Hematopoietic multipotent progenitor cell treated with erythropoietin and hydrocortisone succinate and interleukin-3 and kit ligand, for 6 days (in vitro differentiated cells): ENCODE measurements at regions not wholly inside any gene's neighbourhood (a gene's known extent, or its start where the extent isn't known, plus 50 kb on each side); places are given as distances from the start of the nearest gene placed in this dataset.
"Not testable (repeated sequence)": the region's sequence is repeated elsewhere in the genome, so short reads cannot be mapped to it uniquely, and the experiment has no call there.

Experiments
- DNase-seq: peaks from one replicate; pipeline ENCODE4 v3.0.0-alpha.2; 2015

DNA sequence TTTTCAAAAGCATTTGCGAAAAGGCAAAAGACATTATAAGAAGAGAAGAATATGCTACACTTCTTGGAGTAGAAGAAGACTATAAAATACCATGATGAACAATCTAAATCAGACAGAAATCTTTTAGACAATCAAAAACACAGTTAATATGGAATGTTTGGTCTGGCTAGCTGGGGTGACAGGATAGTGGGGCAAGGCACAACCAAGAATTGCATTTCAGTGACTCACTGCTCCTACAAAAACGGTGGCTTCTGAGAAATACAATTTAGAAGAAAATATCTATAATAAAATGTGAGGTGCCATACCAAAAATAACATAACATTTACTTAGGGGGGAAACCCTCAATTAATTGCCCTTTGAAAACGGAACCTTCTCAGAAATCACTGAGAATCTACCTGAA lies 363.4 kb downstream of the NPR3 start:
- DNase-seq, result no peak

DNA sequence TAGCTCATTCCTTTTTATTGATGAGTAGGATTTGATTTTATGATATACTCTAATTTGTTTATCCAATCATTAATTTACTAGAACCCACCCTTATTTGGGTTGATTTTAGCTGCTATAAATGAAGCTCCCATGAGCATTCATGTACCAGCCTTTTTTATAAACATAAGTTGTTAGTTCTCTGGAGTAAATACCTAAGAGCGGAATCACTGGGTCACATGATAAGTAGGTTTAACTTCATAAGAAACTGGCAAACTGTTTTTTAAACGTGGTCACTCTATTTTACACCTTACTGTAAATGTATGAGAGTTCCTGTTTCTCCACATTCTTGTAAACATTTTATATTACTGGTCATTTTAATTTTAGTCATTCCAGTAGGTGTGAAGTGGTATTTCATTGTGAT lies 364.6 kb downstream of the NPR3 start:
- no peak for DNase-seq

DNA sequence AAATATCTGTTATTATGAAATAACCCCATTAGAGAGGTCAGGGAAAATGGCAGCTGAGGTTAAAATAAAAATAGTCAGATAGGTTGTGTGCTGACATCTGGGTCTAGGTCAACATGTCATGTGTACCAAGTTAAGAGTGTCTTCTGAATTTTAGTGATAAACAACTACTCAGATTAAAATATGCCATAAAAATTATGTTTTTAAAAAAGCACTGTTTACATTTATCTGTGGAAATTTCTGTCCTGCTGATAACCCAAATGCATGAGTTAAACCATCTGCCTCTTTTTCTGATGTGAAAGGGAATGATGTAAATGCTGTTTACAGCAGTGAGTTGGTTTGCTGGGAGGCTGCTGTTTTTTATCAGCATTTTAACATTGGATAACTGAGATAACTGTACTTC lies 361.2 kb upstream of the TARS1 start:
- no peak for DNase-seq

DNA sequence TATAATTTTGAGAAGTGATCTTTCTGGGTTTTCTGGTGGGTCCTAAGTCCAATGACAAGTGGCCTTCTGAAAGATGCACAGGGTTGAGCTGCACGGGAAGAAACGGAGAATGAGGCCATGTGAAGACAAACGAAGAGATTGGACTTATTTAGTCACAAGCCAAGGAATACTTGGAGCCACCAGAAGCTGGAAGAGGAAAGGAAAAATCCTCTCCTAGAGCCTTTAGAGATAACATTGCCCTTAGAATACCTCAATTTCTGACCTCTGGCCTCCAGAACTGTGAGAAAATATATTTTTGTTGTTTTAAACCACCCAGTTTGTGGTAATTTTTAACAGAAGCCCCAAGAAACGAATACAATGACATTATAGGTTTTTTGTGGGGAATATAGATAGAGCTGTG lies 360.5 kb upstream of the TARS1 start:
- no peak for DNase-seq

DNA sequence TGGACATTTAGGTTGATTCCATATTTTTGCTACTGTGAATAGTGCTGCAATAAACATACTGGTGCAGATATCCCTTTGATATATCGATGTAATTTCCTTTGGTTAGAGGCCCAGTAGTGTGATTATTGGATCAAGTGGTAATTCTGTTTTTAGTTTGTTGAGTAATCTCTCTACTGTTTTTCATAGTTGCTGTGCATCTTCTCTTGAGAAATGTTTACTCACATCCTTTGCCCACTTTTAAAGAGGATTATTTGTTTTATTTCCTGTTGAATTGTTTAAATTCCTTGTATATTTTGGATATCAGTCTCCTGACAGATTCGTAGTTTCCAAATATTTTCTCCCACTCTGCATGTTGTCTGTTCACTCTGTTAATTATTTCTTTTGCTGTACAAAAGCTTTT lies 352.6 kb upstream of the TARS1 start:
- no peak for DNase-seq

DNA sequence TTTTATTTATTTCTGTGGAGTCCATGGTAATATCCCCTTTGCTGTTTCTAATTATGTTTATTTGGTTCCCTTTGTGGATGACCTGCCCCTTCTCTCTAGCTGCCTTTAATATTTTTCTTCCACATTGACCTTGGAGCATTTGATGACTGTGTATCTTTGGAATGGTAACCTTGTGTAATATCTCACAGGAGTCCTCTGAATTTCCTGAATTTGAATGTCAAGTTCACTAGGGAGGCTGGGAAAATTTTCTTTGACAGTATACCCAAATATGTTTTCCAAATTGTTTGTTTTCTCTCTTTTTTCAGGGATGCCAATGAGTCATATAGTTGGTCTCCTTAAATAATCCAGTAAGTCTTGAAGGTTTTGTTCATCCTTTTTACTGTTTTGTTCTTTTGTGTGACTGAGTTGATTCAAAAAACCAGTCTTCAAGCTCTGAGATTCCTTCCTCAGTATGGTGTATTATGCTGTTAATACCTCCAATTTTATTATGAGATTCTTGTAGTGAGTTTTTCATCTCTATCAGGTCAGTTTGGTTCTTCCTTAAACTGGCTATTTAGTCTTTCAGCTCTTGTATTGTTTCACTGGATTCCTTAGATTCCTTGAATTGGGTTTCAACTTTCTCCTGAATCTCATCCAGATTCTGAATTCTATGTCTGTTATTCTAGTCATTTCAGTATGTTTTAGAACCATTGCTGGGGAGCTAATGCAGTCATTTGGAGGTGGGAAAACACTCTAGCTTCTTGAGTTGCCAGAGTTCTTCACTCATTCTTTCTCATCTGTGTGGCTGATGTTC lies 349.0 kb upstream of the TARS1 start:
- DNase-seq, result no peak

DNA sequence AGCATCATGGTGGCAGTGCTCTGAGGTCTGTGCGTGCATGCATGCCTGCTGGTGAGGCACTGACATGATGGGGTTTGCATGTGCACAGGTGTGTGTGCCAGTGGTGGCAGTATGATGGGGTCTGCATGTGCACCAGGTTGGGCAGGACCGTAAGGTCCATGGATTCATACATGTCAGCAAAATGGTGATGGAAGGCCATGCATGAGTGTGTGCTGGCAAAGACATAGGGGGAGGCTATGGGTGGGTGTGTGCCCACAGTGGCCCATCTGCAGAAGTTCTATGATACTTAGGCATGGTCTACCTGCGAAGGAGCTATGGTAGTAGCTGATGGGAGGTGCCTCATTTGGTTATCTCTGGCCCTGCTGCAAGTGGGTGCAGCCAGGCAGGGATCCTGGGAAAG lies 348.0 kb upstream of the TARS1 start:
- no peak for DNase-seq

DNA sequence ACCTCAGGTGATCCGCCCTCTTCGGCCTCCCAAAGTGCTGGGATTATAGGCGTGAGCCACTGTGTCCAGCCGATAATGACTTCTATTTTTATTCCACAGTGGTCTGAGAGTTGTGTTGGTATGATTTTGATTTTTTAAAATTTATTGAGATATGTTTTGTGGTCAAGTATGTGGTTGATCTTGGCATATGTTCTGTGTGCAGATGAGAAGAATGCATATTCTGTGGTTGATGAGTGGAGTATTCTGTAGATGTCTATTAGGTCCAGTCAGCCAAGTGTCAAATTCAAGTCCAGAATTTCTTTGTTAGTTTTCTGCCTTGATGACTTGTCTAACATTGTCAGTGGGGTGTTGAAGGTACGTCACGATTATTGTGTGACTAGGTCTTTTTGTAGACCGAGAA lies 338.2 kb upstream of the TARS1 start:
- no peak for DNase-seq

DNA sequence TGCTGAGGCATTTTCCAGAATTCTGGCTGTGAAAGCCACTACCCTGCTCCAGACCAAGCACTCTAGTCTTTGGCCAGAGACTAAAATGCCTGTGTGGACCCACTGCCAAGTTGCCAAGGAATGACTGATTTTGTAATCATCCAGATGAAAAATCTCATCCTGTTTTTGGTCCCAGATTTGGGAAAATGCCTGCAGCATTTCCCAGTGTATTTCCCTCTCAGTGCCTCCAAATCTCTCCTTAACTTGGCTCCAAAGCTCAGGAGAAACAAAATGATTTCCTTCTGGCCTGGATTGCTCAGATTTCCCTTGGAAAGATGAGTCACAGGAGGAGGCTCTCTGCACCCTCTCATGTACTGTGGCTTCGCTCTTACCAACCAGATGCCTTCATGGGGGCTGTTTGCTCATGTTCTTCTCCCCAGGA lies 335.2 kb upstream of the TARS1 start:
- DNase-seq, result no peak

DNA sequence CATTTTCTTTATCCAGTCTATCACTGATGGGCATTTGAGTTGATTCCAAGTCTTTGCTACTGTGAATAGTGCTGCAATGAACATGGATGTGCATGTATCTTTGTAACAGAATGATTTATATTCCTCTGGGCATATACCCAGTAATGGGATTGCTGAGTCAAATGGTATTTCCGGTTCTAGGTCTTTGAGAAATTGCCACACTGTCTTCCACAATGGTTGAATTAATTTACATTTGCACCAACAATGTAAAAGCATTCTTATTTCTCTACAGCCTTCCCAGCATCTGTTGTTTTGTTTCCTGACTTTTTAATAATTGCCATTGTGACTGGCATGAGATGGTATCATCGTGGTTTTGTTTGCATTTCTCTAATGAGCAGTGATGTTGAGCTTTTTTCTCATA lies 330.3 kb upstream of the TARS1 start:
- DNase-seq, result not testable (repeated sequence)

DNA sequence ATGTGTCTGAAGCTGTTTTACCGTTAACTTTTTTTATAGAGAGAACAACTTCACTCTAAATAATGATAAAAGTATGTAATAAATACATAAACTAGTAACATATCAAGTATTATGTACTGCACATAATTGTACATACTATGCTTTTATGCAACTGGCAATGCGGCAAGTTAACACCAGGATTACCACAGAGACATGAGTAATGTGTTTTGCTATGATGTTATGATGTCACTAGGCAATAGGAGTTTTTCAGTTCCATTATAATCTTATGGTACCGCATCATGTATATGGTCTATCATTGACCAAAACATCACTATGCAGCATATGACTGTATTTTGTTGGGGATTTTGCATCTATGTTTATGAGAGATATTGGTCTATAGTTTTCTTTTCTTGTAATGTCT lies 326.4 kb upstream of the TARS1 start:
- DNase-seq, result no peak

DNA sequence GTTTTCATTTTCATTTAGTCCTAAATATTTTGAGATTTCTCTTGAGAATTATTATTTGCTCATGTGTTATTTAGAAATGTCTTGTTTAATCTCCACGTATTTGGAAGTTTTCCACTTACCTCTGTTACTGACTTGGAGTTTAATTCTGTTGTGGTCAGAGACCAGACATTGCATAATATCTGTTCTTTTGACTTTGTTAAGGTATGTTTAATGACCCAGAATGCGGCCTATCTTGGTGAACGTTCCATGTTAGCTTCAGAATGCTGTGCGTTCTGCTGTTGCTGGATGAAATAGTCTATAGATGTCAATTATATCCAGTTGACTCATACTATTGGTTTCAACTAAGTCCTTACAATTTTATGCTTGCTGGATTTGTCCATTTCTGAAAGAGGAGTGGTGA lies 325.3 kb upstream of the TARS1 start:
- no peak for DNase-seq

DNA sequence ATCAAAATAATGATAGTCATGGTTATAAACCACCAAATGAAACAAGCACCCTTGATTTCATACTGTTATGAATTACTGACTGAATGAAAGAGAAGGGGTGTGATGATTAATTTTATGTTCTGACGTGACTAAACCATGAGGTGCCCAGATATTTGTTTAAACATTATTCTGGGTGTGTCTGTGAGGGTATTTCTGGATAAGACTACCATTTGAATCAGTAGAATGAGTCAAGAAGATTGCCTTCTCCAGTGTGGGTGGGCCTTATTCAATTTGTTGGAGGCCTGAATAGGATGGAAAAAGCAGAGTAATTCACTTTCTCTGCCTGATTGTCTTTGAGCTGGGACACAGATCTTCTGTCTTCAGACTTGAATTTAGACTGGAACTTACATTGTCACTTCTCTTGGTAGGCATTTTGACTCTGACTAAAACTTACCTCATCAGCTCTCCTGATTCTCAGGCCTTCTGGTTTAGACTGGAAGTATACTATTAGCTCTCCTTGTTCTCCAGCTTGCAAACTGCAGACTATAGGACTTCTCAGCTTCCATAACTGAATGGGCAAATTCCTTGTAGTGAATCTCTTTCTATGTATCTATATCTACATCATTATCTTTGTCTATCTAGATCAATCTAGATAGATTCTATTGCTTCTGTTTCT lies 321.9 kb upstream of the TARS1 start:
- DNase-seq, result no peak

DNA sequence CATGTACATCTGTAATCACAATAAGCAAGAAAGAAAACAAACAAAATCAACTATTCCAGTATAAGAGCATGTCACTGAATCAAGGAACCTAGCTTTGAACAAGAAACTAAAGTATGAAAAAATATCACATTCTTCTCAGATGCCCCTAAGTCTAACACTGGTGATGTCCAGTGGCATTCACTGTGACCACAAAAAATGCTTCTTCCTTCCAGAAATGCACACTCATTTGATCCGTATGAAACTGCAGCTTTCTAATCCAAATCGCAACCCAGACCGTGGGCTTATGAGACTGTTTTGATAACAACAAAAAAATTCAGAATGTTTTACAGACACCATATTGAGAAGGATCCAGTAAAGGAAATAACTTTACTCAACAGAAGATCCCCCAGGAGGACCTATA lies 320.1 kb upstream of the TARS1 start:
- DNase-seq, result no peak

DNA sequence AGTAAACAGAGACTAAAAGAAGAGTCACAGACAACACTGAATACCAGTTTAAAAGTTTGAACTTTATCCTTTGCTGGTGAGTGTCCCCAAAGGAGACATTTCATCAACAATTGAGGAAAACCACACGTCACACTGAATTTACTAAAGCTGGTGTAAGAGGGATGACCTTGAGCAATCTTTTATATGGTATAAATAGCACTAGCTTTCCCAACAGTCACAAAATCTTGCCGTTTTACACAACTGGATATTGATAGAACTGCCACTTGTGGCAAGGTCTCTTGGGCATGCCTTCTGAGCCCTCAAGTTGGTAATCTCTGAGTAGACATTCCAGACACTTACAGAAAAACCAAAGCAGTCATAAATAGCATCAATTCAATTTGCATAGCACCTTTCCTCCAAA lies 311.5 kb upstream of the TARS1 start:
- no peak for DNase-seq

DNA sequence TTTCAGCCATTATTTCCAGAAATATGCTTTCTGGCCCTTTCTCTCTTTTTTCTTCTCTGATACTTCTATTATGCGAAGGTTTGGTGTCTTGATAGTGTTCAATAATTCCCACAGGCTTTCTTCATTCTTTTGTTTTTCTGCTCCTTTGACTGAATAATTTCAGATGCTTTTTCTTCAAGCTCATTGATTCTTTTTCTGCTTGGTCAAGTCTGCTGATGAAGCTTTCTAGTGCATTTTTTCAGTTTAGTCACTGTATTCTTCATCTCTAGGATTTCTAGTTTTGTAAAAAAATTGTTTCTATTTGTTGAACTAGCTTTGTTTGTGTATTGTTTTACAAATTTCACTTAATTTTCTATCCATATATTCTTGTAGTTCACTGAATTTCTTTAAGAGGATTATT lies 304.0 kb upstream of the TARS1 start:
- DNase-seq, result no peak

DNA sequence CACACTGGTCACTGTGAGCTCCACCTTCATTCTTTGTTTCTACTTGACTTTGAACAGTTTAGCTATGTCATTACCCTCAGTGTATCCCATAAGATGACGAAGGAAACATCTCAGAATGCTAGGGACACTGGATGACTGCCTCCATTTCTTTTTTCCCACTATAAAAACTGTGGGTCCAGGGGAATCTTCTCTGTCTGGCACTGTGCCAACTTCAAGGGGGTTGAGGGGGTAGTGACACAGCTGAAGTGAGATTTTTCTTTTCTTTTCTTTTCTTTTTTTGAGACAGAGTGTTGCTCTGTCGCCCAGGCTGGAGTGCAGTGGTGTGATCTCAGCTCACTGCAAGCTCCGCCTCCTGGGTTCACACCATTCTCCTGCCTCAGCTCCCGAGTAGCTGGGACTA lies 302.6 kb upstream of the TARS1 start:
- not testable (repeated sequence) for DNase-seq

DNA sequence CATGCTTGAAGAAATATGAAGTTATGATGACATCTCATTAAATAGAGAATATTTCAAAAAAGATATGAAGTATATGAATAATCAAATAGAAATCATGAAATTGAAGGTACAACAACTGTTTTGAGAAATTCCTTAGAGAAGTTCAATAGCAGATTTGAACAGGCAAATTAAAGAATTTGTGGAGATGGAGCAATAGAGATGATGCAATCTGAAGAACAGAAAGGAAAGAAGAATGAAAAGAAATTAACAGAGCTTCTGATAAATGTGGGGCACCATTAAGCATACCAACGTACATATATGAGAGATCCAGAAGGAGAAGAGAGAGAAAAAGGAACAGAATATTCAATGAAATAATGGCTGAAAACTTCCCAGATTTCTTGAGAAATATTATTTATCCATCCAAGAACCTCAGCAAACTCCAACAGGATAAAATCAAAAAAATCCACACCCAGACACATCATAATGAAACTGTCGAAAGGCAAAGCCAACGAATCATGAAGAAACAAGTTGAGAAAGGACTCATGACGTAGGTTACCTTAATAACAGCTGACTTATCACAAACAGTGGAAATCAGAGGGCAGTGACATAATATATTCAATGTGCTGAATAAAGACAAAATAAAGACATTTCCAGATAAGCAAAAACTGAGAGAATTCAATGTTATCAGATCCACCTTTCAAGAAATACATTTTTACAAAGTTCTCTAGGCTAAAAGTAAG lies 297.2 kb upstream of the TARS1 start:
- no peak for DNase-seq

DNA sequence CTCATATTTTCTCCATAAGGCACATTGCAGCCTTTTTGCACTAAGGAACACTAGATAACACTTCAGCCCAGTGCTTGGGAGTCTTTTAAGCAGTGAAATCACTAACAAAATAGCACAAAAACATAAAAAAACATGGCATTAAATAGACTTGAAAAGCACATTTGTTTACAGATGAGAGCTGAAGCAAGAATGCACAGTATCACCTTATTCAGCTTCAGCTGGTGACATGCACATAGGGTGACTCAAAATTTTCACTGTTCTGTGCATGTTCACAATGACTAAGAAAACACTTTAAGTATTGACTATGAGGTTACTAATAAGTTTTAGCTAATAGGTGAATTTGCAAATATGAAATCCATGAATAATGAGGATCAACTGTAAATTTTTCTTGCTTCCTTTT lies 293.9 kb upstream of the TARS1 start:
- DNase-seq, result no peak

DNA sequence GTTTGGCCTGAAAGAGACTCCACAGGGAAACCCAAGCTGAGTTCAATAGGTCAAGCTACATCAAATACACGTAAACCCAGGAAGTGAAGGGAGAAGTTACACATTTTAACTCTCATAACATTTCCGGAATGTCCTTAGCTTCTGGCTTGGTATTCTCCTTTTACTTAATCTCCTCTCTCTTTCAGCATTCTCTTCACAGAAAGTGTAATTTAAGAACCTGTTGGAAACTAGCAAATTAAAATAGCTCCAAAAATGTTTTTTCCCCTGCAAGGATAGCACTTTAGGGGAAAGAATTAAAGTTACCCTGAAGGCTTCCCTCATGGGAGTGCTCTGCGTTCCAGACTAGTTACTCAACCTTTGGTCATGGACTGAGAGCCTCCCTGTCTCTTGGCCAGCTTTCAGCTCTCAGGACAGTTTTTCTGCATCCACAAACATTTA lies 292.7 kb upstream of the TARS1 start:
- DNase-seq, result no peak

DNA sequence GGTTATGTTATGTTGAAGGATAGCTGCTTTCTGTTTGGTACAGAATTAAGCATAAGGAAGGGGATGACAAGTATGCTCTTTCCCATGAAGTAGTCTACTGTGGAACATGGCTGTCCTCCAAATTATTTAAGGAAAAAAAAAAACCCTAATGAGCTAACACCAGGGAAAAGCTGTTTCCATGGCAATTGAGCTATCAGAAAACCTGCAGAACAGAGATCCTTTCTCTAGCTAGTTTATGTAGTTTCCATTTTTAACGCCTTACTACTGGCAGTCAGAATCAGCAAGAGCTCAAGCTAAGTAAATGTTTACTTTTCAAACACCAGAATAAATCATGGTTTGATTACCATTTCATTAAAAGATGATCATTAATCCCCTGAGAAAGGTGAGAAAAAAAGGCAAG lies 287.4 kb upstream of the TARS1 start:
- no peak for DNase-seq

DNA sequence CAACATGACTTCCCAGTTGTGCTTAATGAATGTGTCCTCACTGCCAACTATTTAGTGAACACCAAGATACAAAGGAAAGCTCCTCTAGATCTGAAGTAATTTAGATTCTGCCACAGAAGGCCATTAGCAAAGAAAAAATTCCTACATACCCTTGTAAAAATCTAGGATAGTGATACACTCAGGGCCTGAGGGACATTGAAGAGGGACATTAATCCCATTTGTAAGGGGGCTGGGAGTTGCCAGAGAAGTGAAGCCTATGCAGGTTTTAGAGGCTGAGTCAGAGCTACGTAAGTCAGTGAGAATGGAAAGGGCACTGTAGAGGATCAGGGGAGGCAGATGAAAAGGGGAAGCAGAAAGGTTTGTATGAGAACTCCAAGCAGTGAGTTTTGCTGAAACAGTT lies 286.9 kb upstream of the TARS1 start:
- DNase-seq, result no peak

DNA sequence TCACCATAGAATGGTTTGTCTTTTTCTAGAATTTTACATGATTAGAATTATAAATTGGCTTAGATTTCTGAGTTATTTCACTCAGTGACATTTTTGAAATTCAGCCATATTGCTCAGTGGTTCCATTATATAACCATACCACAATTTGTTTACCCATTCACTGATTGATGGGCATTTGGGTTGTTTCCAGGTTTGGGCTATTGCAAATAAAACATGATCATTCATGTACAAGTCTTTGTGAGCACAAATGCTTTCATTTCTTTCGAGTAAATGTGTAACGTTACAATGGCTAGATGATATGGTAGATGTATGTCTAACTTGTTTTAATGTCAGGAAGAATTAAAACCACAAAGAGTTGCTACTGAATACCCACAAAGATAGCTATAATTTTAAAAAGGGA lies 279.9 kb upstream of the TARS1 start:
- no peak for DNase-seq

DNA sequence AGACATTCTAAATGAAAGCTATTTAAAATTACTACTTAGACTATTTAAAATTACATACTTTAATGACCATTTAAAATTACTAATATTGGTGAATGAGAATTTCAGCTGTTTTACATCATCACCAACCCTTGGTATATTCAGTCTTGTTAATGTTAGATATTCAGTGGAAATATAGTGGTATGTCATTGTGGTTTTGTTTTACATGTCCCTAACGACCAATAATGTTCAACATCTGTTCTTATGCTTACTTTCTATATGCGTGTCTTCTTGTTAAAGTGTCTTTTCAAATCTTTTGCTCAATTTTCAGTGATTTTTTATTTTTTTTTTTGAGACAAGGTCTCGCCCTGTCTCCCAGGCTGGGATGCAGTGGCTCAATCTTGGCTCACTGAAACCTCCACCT lies 279.3 kb upstream of the TARS1 start:
- no peak for DNase-seq
